Liver (tissue), 3 donors: ENCODE measurements at regions not wholly inside any gene's neighbourhood (a gene's known extent, or its start where the extent isn't known, plus 50 kb on each side); places are given as distances from the start of the nearest gene placed in this dataset.

ENCODE experiments used
- GABPA ChIP-seq, 2 donors: IDR thresholded peaks in 1 of 2; conservative IDR thresholded peaks in 1 of 2; 2 replicates each; pipeline ENCODE4 v1.6.1; 2016; ENCODE audit warnings: antibody characterized with exemption in 2 of 2, mild to moderate bottlenecking in 1 of 2, moderate library complexity in 1 of 2
- TF ChIP-seq, protein P1 (sequence below): fragments of 150-350 bp; IDR thresholded peaks from 2 replicates; pipeline ENCODE4 v1.5.1; 2017; ENCODE audit warnings: improper control_type of control experiment, low read depth, low read length; ENCODE audit not compliant: missing input control
- donor health status: healthy.
- donor health status: healthy.

- TF ChIP-seq, protein P1, sequence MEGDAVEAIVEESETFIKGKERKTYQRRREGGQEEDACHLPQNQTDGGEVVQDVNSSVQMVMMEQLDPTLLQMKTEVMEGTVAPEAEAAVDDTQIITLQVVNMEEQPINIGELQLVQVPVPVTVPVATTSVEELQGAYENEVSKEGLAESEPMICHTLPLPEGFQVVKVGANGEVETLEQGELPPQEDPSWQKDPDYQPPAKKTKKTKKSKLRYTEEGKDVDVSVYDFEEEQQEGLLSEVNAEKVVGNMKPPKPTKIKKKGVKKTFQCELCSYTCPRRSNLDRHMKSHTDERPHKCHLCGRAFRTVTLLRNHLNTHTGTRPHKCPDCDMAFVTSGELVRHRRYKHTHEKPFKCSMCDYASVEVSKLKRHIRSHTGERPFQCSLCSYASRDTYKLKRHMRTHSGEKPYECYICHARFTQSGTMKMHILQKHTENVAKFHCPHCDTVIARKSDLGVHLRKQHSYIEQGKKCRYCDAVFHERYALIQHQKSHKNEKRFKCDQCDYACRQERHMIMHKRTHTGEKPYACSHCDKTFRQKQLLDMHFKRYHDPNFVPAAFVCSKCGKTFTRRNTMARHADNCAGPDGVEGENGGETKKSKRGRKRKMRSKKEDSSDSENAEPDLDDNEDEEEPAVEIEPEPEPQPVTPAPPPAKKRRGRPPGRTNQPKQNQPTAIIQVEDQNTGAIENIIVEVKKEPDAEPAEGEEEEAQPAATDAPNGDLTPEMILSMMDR, result no peak
- TF ChIP-seq GABPA (IDR thresholded peaks at IDR 0.05 in 1 of 2, conservative IDR thresholded peaks at IDR 0.05 in 1 of 2), result no peak
Observed at GRCh38 chr16:47852991-47853390, 302.8 kb downstream of the ABCC12 start.
